Tibial nerve (tissue), 4 donors: ENCODE measurements at regions not wholly inside any gene's neighbourhood (a gene's known extent, or its start where the extent isn't known, plus 50 kb on each side); places are given as distances from the start of the nearest gene placed in this dataset.
"Not testable (repeated sequence)": the region's sequence is repeated elsewhere in the genome, so short reads cannot be mapped to it uniquely, and the experiment has no call there.

Experiments used
- DNase-seq, 2 donors: peaks; one replicate each; pipeline ENCODE4 v3.0.0-alpha.2; 2019; ENCODE audit warnings: low spot score in 2 of 2
- H3K27ac ChIP-seq, 4 donors: fragments of 200-600 bp; sonication (generic) in 3 of 4; one replicate each; pipeline ENCODE4 v1.5.1; 2017 to 2019; ENCODE audit warnings: mild to moderate bottlenecking in 1 of 4
- H3K27me3 ChIP-seq, 2 donors: fragments of 200-600 bp; sonication (generic) in 1 of 2; one replicate each; pipeline versions ENCODE4 v1.5.1 to v1.6.0; 2017 to 2019
- H3K36me3 ChIP-seq, 3 donors: fragments of 200-600 bp; sonication (generic); one replicate each; pipeline ENCODE4 v1.5.1; 2018 to 2019
- H3K4me1 ChIP-seq, 4 donors: fragments of 200-600 bp; sonication (generic) in 3 of 4; one replicate each; pipeline ENCODE4 v1.5.1; 2017 to 2019
- H3K4me3 ChIP-seq, 4 donors: fragments of 200-600 bp; sonication (generic) in 3 of 4; one replicate each; pipeline ENCODE4 v1.5.1; 2017 to 2019; ENCODE audit warnings: mild to moderate bottlenecking in 1 of 4, moderate library complexity in 1 of 4
- H3K9me3 ChIP-seq, 4 donors: fragments of 200-600 bp; sonication (generic) in 3 of 4; one replicate each; pipeline ENCODE4 v1.5.1; 2017 to 2019
- CTCF ChIP-seq, 5 experiments: fragments of 200-600 bp in 3 of 5; fragments of 450-650 bp in 2 of 5; sonication (generic) in 3 of 5; IDR thresholded peaks; one replicate each; pipeline ENCODE4 v1.5.1; 2016 to 2019; ENCODE audit warnings: antibody characterized with exemption in 5 of 5, mild to moderate bottlenecking in 3 of 5, moderate library complexity in 2 of 5
- EP300 ChIP-seq, 2 donors: sonication (generic); formaldehyde crosslinking; IDR thresholded peaks; one replicate each; pipeline ENCODE4 v1.6.1; 2017; ENCODE audit warnings: antibody characterized with exemption in 2 of 2, mild to moderate bottlenecking in 1 of 2
- POLR2A ChIP-seq, 2 donors: fragments of 450-650 bp; IDR thresholded peaks; one replicate each; pipeline ENCODE4 v1.6.1; 2017; ENCODE audit warnings: antibody characterized with exemption in 2 of 2, mild to moderate bottlenecking in 2 of 2, moderate library complexity in 2 of 2
- WGBS, 2 donors: methylation state at CpG; one replicate each; pipeline ENCODE4 v1.1.5; 2018; 5-methylcytosine and 5-hydroxymethylcytosine counted together

- no peak overlapping the region for H3K4me3 ChIP-seq
- 55 to 83% methylated on average over 5 of the region's 5 CpGs for WGBS, 2 donors
- peaks cover 0 to 25% (median 5%) of the 10 kb centered on the region in 4 donors for H3K9me3 ChIP-seq
- H3K27me3 ChIP-seq: no peaks in the 10 kb centered on the region
- H3K36me3 ChIP-seq: no peaks in the 10 kb centered on the region
- H3K4me1 ChIP-seq: no peaks in the 10 kb centered on the region
- no peak overlapping the region for H3K27ac ChIP-seq
- TF ChIP-seq EP300 (IDR thresholded peaks at IDR 0.05) (no peak), CTCF (IDR thresholded peaks at IDR 0.05) (no peak), POLR2A (IDR thresholded peaks at IDR 0.05) (no peak)
- DNase-seq: no peak
These were observed 288.7 kb upstream of the SFSWAP start for GRCh38 chr12:131422187-131422520.

GRCh38 chr12:131422744-131423143 is 288.1 kb upstream of the SFSWAP start:
- Histone ChIP-seq H3K4me1 (no peaks in the 10 kb centered on the region), H3K27ac (no peak overlapping the region), H3K36me3 (no peaks in the 10 kb centered on the region), H3K4me3 (no peak overlapping the region), H3K9me3 (peaks cover 0 to 25% (median 5%) of the 10 kb centered on the region in 4 donors), H3K27me3 (no peaks in the 10 kb centered on the region)
- no peak for DNase-seq
- WGBS, 2 donors: 78 to 81% methylated on average over 9 of the region's 9 CpGs
- TF ChIP-seq POLR2A (IDR thresholded peaks at IDR 0.05) (no peak), EP300 (IDR thresholded peaks at IDR 0.05) (no peak)

- no peak overlapping the region for H3K4me3 ChIP-seq
- H3K36me3 ChIP-seq: no peaks in the 10 kb centered on the region
- H3K27me3 ChIP-seq: no peaks in the 10 kb centered on the region
- H3K4me1 ChIP-seq: no peaks in the 10 kb centered on the region
- no peak for DNase-seq
- TF ChIP-seq EP300 (IDR thresholded peaks at IDR 0.05): no peak
- no peak for TF ChIP-seq CTCF (IDR thresholded peaks at IDR 0.05)
- no peak for TF ChIP-seq POLR2A (IDR thresholded peaks at IDR 0.05)
- H3K9me3 ChIP-seq: peaks cover 0 to 25% (median 5%) of the 10 kb centered on the region in 4 donors
- H3K27ac ChIP-seq: no peak overlapping the region
These were observed 286.6 kb upstream of the SFSWAP start for GRCh38 chr12:131424270-131424669.

GRCh38 chr12:131425112-131426075 is 285.5 kb upstream of the SFSWAP start:
- TF ChIP-seq CTCF (IDR thresholded peaks at IDR 0.05) (no peak), EP300 (IDR thresholded peaks at IDR 0.05) (no peak), POLR2A (IDR thresholded peaks at IDR 0.05) (no peak)
- WGBS, 2 donors: 83 to 85% methylated on average over 9 of the region's 9 CpGs
- no peaks in the 10 kb centered on the region for H3K27me3 ChIP-seq
- no peak overlapping the region for H3K27ac ChIP-seq
- H3K36me3 ChIP-seq: no peaks in the 10 kb centered on the region
- no peaks in the 10 kb centered on the region for H3K4me1 ChIP-seq
- H3K9me3 ChIP-seq: peaks cover 0 to 32% (median 5%) of the 10 kb centered on the region in 4 donors
- no peak overlapping the region for H3K4me3 ChIP-seq
- DNase-seq: no peak

- no peak for DNase-seq
- TF ChIP-seq POLR2A (IDR thresholded peaks at IDR 0.05) (no peak), CTCF (IDR thresholded peaks at IDR 0.05) (no peak), EP300 (IDR thresholded peaks at IDR 0.05) (no peak)
- no peak overlapping the region for H3K27ac ChIP-seq
- no peaks in the 10 kb centered on the region for H3K4me1 ChIP-seq
- 75 to 79% methylated on average over 10 to 11 of the region's 14 CpGs for WGBS, 2 donors
- peaks cover 0 to 31% (median 5%) of the 10 kb centered on the region in 4 donors for H3K9me3 ChIP-seq
- no peaks in the 10 kb centered on the region for H3K36me3 ChIP-seq
- H3K27me3 ChIP-seq: peaks cover 0 to 7% of the 10 kb centered on the region in 2 donors
- no peak overlapping the region for H3K4me3 ChIP-seq
These were observed 282.7 kb upstream of the SFSWAP start for GRCh38 chr12:131428091-131428685.

GRCh38 chr12:131429221-131429620 is 281.7 kb upstream of the SFSWAP start:
- not testable (repeated sequence) for H3K27me3 ChIP-seq, H3K27ac ChIP-seq, H3K4me1 ChIP-seq, H3K36me3 ChIP-seq, H3K4me3 ChIP-seq, DNase-seq
- peaks cover 0 to 21% (median 4%) of the 10 kb centered on the region in 4 donors for H3K9me3 ChIP-seq
- WGBS, 2 donors: 38% methylated on average over 5 of the region's 8 CpGs; no CpG with 5 or more reads in 1 of the 2 donors

GRCh38 chr12:131429697-131430096 is 281.2 kb upstream of the SFSWAP start:
- 58 to 64% methylated on average over 7 of the region's 8 CpGs for whole genome bisulfite sequencing, 2 donors
- not testable (repeated sequence) for H3K27me3 ChIP-seq, H3K36me3 ChIP-seq, H3K4me1 ChIP-seq, H3K4me3 ChIP-seq, DNase-seq, H3K27ac ChIP-seq
- peaks cover 0 to 16% (median 1%) of the 10 kb centered on the region in 4 donors for H3K9me3 ChIP-seq
